Trophoblast cell (in vitro differentiated cells and primary cell): ENCODE measurements at regions not wholly inside any gene's neighbourhood (a gene's known extent, or its start where the extent isn't known, plus 50 kb on each side); places are given as distances from the start of the nearest gene placed in this dataset.

ENCODE experiments used
- DNase-seq, 2 donors: peaks; one replicate each; pipeline ENCODE4 v3.0.0-alpha.2; 2016
- H2AFZ ChIP-seq: 2 replicates; pipeline ENCODE4 v1.6.1; 2013; ENCODE audit warnings: low read length, moderate library complexity, mild to moderate bottlenecking; ENCODE audit not compliant: insufficient read depth, poor library complexity
- H2AK5ac ChIP-seq: 2 replicates; pipeline ENCODE4 v1.6.1; 2013; ENCODE audit warnings: mild to moderate bottlenecking, low read length
- H2BK120ac ChIP-seq: 2 replicates; pipeline ENCODE4 v1.6.1; 2013; ENCODE audit warnings: low read length, mild to moderate bottlenecking, moderate library complexity; ENCODE audit not compliant: insufficient read depth, poor library complexity
- H2BK12ac ChIP-seq: 2 replicates; pipeline ENCODE4 v1.6.1; 2013; ENCODE audit warnings: mild to moderate bottlenecking, low read length, moderate library complexity
- H2BK5ac ChIP-seq: 2 replicates; pipeline ENCODE4 v1.6.1; 2013; ENCODE audit warnings: low read length, low read depth, moderate library complexity, mild to moderate bottlenecking; ENCODE audit not compliant: poor library complexity
- H3K14ac ChIP-seq: 2 replicates; pipeline ENCODE4 v1.6.1; 2013; ENCODE audit warnings: mild to moderate bottlenecking, low read length
- H3K18ac ChIP-seq: 2 replicates; pipeline ENCODE4 v1.6.1; 2013; ENCODE audit warnings: mild to moderate bottlenecking, low read length
- H3K23ac ChIP-seq: 2 replicates; pipeline ENCODE4 v1.6.1; 2013; ENCODE audit warnings: low read length
- H3K27ac ChIP-seq: 2 replicates; pipeline ENCODE4 v1.5.1; 2013; ENCODE audit warnings: low read depth, mild to moderate bottlenecking, inconsistent platforms, low read length, moderate library complexity
- H3K27me3 ChIP-seq: 2 replicates; pipeline ENCODE4 v1.6.1; 2013; ENCODE audit warnings: inconsistent platforms, mild to moderate bottlenecking, low read length, moderate library complexity; ENCODE audit not compliant: insufficient read depth
- H3K36me3 ChIP-seq, 2 experiments: 1 replicate in 1 of 2; 2 replicates in 1 of 2; pipeline ENCODE4 v1.6.1; 2013; ENCODE audit warnings: low read length in 2 of 2, mild to moderate bottlenecking in 2 of 2, moderate library complexity in 1 of 2; ENCODE audit not compliant: insufficient read depth in 2 of 2, control insufficient read depth in 1 of 2
- H3K4ac ChIP-seq: 2 replicates; pipeline ENCODE4 v1.6.1; 2013; ENCODE audit warnings: low read depth, mild to moderate bottlenecking, low read length, moderate library complexity
- H3K4me1 ChIP-seq, 2 experiments: 1 replicate in 1 of 2; 2 replicates in 1 of 2; pipeline ENCODE4 v1.6.1; 2013; ENCODE audit warnings: low read length in 2 of 2, mild to moderate bottlenecking in 2 of 2, moderate library complexity in 1 of 2; ENCODE audit not compliant: insufficient read depth in 2 of 2, control insufficient read depth in 1 of 2
- H3K4me2 ChIP-seq: 2 replicates; pipeline ENCODE4 v1.6.1; 2013; ENCODE audit warnings: inconsistent platforms, mild to moderate bottlenecking, low read length, moderate library complexity
- H3K4me3 ChIP-seq: 2 replicates; pipeline ENCODE4 v1.5.1; 2013; ENCODE audit warnings: mild to moderate bottlenecking, low read depth, low read length, inconsistent platforms
- H3K79me1 ChIP-seq: one replicate; pipeline ENCODE4 v1.6.1; 2013; ENCODE audit warnings: low read length
- H3K79me2 ChIP-seq: 2 replicates; pipeline ENCODE4 v1.6.1; 2013; ENCODE audit warnings: low read length, mild to moderate bottlenecking; ENCODE audit not compliant: control insufficient read depth, insufficient read depth, poor library complexity
- H3K9ac ChIP-seq: 2 replicates; pipeline ENCODE4 v1.6.1; 2013; ENCODE audit warnings: mild to moderate bottlenecking, low read length
- H3K9me3 ChIP-seq: 2 replicates; pipeline ENCODE4 v1.6.1; 2013; ENCODE audit warnings: low read depth, mild to moderate bottlenecking, control low read depth, inconsistent platforms, low read length; ENCODE audit not compliant: insufficient read depth
- H4K12ac ChIP-seq: 2 replicates; pipeline ENCODE4 v1.6.1; 2013; ENCODE audit warnings: low read depth, mild to moderate bottlenecking, low read length, moderate library complexity
- H4K8ac ChIP-seq: 2 replicates; pipeline ENCODE4 v1.6.1; 2013; ENCODE audit warnings: low read depth, mild to moderate bottlenecking, low read length, moderate library complexity
- H4K91ac ChIP-seq: one replicate; pipeline ENCODE4 v1.6.1; 2013; ENCODE audit warnings: low read depth, mild to moderate bottlenecking, low read length, moderate library complexity
- WGBS: extraction: QIAGEN DNeasy Blood & Tissue Kit; methylation state at CpG from one replicate; pipeline ENCODE4 v1.1.7; 2013; ENCODE audit warnings: missing lambda C conversion rate; ENCODE audit not compliant: insufficient read length, insufficient coverage; ENCODE audit errors: extremely low coverage; 5-methylcytosine and 5-hydroxymethylcytosine counted together

DNA sequence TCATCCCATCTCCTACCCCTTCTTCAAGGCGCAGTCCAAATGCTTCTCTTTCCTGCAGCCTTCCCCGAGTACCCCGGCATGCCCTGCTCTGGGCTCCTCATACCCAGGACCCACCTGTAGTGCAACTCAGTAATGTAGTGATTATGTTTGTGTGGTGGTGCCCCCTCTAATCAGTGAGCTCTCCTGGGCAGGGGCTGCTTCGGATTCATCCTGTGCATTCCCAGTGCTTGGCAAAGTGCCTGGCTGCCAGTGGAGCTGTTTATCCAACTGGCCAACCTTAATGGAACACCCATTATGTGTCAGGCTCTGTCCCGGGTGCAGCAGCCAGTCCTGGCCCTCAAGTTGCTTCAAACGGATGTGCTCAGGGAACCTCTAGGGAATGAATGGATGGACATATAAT lies 174.4 kb upstream of the LINGO1 start:
- DNase-seq = no peak
- no peaks in the 10 kb centered on the region for H3K4me1 ChIP-seq
- H4K12ac ChIP-seq = no peak overlapping the region
- no peak overlapping the region for H3K4ac ChIP-seq
- no peak overlapping the region for H3K23ac ChIP-seq
- H4K91ac ChIP-seq = no peak overlapping the region
- no peak overlapping the region for H2BK120ac ChIP-seq
- WGBS = no CpG with 5 or more reads among the region's 6 CpGs
- no peak overlapping the region for H4K8ac ChIP-seq
- peaks cover 5% of the 10 kb centered on the region for H3K9me3 ChIP-seq
- H3K79me1 ChIP-seq = no peaks in the 10 kb centered on the region
- no peak overlapping the region for H2BK5ac ChIP-seq
- H2AFZ ChIP-seq = no peak overlapping the region
- no peak overlapping the region for H3K27ac ChIP-seq
- no peaks in the 10 kb centered on the region for H3K27me3 ChIP-seq
- H3K9ac ChIP-seq = no peak overlapping the region
- no peak overlapping the region for H3K4me3 ChIP-seq
- no peaks in the 10 kb centered on the region for H3K79me2 ChIP-seq
- H3K36me3 ChIP-seq = no peaks in the 10 kb centered on the region
- H2BK12ac ChIP-seq = no peak overlapping the region
- no peak overlapping the region for H3K14ac ChIP-seq
- H3K18ac ChIP-seq = no peak overlapping the region
- H3K4me2 ChIP-seq = no peak overlapping the region
- no peak overlapping the region for H2AK5ac ChIP-seq

DNA sequence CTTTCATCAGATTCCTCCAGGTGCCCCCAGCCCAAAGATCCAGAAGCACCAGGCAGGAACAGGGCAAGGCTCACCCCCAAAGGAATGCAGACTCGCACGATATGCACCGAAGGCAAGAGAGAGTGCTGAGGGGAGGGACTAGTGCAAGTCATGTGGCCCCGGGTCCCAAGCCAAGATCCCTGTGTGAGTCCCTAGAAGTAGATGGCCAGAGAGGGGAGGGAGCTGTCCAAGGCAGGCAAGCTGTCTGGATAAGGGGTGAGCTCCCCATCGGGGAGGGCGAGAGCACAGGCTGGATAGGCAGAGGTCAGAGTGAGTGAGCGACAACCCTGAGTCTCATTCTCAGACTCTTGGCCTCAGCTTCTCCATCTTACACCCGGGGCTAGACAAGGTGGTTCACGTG lies 171.5 kb upstream of the LINGO1 start:
- H3K18ac ChIP-seq = no peak overlapping the region
- peaks cover 5% of the 10 kb centered on the region for H3K9me3 ChIP-seq
- no peak overlapping the region for H3K14ac ChIP-seq
- H2BK5ac ChIP-seq = no peak overlapping the region
- H2AFZ ChIP-seq = no peak overlapping the region
- no peak overlapping the region for H2AK5ac ChIP-seq
- no peak overlapping the region for H3K4me2 ChIP-seq
- H3K36me3 ChIP-seq = no peaks in the 10 kb centered on the region
- no peak overlapping the region for H2BK120ac ChIP-seq
- H3K4ac ChIP-seq = no peak overlapping the region
- H3K4me3 ChIP-seq = no peak overlapping the region
- no peak overlapping the region for H4K8ac ChIP-seq
- no peaks in the 10 kb centered on the region for H3K79me1 ChIP-seq
- H3K27ac ChIP-seq = no peak overlapping the region
- H3K9ac ChIP-seq = no peak overlapping the region
- no peak overlapping the region for H3K23ac ChIP-seq
- H3K4me1 ChIP-seq = no peaks in the 10 kb centered on the region
- no peak overlapping the region for H4K91ac ChIP-seq
- no CpG with 5 or more reads among the region's 9 CpGs for WGBS
- no peaks in the 10 kb centered on the region for H3K79me2 ChIP-seq
- no peak overlapping the region for H4K12ac ChIP-seq
- H3K27me3 ChIP-seq = no peaks in the 10 kb centered on the region
- no peak overlapping the region for H2BK12ac ChIP-seq
- no peak for DNase-seq

DNA sequence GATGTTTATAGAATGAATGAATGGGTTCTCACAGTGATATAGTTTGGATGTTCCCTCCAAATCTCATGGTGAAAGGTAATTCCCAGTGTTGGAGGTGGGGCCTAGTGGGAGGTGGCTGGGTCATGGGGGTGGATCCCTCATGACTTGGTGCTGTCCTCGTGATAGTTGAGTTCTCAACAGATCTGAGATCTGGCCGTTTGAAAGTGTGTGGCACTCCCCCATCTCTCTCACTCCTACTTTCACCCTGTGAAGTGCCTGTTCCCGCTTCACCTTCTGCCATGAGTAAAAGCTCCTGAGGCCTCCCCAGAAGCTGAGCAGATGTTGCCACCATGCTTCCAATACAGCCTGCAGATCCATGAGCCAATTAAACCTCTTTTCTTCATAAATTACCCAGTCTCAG lies 170.8 kb upstream of the LINGO1 start:
- Histone ChIP-seq H2BK120ac (no peak overlapping the region), H3K79me1 (no peaks in the 10 kb centered on the region), H4K91ac (no peak overlapping the region), H3K14ac (no peak overlapping the region), H3K4me1 (no peaks in the 10 kb centered on the region), H3K79me2 (no peaks in the 10 kb centered on the region), H2AFZ (no peak overlapping the region), H3K23ac (no peak overlapping the region), H2BK5ac (no peak overlapping the region), H3K4me3 (no peak overlapping the region), H3K4ac (no peak overlapping the region), H2AK5ac (no peak overlapping the region), H3K36me3 (no peaks in the 10 kb centered on the region), H3K27ac (no peak overlapping the region), H3K9ac (no peak overlapping the region), H4K8ac (no peak overlapping the region), H3K4me2 (no peak overlapping the region), H2BK12ac (no peak overlapping the region), H3K9me3 (peaks cover 5% of the 10 kb centered on the region), H3K27me3 (no peaks in the 10 kb centered on the region), H4K12ac (no peak overlapping the region), H3K18ac (no peak overlapping the region)
- no peak for DNase-seq
- WGBS = no CpG with 5 or more reads among the region's 3 CpGs

DNA sequence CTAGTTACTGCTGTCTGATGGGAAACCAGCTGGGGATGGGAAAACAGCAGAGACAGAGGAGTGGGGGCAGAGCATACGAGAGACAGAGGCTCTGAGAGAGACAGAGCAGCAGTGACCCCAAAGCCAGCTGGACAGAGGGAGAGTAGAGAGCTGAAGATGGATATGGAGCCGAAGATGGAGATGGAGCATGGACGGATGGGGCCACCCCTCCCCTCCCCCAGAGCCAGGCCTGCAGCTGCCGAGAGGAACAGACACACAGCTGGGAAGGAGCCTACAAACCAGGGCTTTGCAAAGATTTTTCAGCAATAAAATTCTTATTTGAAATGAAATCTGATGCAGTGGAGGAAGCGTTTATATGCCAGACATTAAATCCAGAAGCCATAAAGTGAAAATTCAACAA lies 167.6 kb upstream of the LINGO1 start:
- H3K14ac ChIP-seq = no peak overlapping the region
- no peak overlapping the region for H4K91ac ChIP-seq
- WGBS = no CpG with 5 or more reads among the region's 5 CpGs
- H2AK5ac ChIP-seq = no peak overlapping the region
- H4K12ac ChIP-seq = no peak overlapping the region
- H3K4me2 ChIP-seq = no peak overlapping the region
- H2BK5ac ChIP-seq = no peak overlapping the region
- H2BK120ac ChIP-seq = no peak overlapping the region
- H2BK12ac ChIP-seq = no peak overlapping the region
- no peaks in the 10 kb centered on the region for H3K36me3 ChIP-seq
- no peaks in the 10 kb centered on the region for H3K27me3 ChIP-seq
- no peak overlapping the region for H3K27ac ChIP-seq
- H3K9ac ChIP-seq = no peak overlapping the region
- H4K8ac ChIP-seq = no peak overlapping the region
- H3K4ac ChIP-seq = no peak overlapping the region
- no peak for DNase-seq
- H3K9me3 ChIP-seq = no peaks in the 10 kb centered on the region
- no peak overlapping the region for H3K23ac ChIP-seq
- H3K4me1 ChIP-seq = no peaks in the 10 kb centered on the region
- no peak overlapping the region for H3K18ac ChIP-seq
- H3K4me3 ChIP-seq = no peak overlapping the region
- no peak overlapping the region for H2AFZ ChIP-seq
- H3K79me2 ChIP-seq = no peaks in the 10 kb centered on the region
- no peaks in the 10 kb centered on the region for H3K79me1 ChIP-seq
